Pons (tissue), 1 donor: ENCODE measurements at regions not wholly inside any gene's neighbourhood (a gene's known extent, or its start where the extent isn't known, plus 50 kb on each side); places are given as distances from the start of the nearest gene placed in this dataset.

ENCODE experiments used
- DNase-seq: peaks from one replicate; pipeline ENCODE4 v3.0.0-alpha.2; 2016; ENCODE audit warnings: low spot score

DNA sequence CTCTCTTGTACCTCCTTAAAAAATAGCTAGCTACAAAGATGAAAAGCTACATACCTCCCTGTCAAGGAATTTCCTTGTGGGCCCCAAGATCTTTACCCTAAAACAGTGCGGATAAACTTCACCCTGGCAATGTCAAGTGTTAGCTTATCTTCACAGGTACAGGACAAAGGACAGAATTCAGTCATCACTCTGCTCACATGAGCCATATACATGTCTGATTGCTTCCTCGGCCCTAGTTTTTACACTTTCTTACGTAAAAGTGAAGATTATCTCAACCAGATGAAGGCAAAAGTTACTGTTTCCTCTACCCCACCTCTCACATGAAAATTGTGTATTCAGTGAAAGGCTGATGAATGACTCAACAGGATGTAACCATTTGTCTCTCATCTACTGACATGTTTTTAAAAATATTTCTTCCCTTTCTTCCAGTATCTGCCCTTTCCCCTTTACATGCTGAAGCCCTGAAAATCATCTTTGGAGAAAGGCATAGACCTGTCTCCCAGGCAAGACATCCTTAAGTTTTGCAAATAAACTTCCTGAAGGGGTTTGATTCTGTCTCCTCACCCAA, 890.1 kb downstream of the GALC start:
- no peak for DNase-seq

DNA sequence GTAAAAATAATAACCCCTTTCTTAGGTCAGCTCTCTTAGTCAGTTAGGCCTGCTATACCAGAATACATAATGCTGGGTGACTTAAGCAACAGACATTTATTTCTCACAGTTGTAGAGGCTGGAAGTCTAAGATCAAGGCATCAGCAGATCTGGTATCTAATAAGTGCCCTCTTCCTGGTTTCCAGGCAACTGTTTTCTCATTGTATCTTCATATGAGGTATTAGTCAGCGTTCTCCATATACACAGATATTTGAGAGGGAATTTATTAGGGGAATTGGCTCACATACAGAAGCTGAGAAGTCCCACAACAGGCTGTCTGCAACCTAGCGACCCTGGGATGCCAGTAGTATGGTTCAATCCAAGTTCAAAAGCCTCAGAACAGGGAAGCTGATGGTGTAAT, 896.0 kb downstream of the GALC start:
- DNase-seq: no peak

DNA sequence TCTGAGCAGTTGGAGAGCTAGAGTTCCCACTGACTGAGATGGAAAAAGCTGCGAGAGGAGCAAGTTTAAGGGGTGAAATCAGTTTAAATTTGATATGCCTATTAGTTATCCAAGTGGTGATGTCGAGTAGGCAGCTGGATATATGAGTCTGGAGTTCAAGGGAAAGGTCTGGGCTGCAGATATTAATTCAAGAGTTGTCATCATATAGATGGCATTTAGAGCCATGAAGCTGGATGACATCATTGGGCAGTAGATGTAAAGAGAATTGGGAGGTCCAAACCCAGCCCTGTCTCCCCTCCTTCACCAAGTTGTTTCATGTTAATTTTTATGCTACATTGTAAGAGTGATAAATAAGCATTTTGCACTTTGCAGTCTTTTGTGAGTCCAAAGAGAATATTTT, 898.1 kb downstream of the GALC start:
- DNase-seq: no peak

DNA sequence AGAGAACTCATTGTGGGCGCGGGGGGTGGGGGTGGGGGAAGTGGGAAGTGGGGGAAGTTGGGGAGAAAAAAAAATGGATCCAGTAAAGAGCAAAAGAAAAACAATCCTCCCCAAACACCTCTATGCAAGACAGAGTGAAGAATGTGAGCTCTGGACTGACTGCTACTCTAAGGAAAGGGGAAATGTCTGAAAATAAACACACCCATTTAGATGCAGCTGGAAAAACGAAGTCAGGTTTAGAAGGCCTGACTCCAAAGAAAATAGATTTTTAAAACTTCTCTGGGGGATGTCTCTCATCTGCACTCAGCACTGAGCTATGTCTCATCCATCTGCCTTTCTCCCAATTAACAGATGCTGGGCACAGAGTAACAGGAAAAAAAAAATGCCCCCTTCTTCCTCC, 904.4 kb downstream of the GALC start:
- no peak for DNase-seq

DNA sequence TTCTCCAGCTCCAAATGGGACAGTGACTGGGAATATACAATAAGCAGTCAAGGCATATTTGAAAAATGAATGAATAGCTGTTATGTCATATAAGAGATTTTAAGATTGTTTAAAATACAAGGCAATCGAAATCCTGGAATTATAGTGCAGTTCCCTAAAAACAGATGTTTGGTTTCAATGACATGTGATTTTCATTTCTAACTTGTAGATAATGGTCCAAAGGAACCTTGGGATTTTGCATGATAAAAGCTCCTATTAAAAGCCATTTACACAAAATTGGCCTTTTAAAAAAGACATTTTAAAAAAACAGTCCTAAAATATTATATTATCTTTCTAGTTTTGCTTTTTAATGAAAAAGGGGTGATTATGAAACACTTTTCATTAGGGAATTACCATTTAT, 905.1 kb downstream of the GALC start:
- no peak for DNase-seq

DNA sequence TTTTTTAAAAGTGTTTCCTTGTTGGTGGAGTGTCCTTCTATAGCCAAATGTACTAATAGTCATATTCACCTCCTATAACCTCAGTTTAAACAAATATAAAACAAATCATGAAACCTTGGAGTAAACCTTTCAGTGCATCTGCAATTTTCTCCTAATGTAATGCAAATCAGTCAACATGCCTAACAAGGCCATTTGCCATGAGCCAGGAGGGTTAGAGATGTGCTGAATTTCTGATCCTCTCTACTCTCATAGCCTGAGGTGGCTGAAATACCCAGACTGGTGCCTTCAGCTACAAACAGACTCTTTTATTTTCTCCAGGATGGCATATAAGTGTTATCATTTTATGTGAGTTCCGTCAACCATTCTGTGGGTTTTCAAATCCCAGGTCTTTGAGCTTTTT, 908.1 kb downstream of the GALC start:
- DNase-seq: no peak

DNA sequence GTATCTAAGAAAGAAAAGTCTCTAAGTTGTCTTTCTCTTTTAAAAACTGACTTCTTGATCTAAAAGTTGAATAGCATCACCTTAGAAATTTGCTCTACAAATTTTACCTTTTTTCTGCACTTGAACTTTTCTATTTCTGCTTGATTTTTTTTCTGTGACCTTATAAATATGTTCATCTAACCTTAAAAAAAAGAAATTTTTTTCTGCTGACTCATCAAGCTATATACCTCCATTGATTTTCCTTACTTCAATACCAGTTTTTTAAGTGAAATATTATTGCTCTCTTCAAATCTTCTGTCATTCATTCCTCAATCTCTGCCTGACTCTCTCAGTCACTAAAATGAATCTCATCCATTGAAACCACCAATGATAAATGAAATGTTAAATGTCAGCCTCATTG, 910.1 kb downstream of the GALC start:
- no peak for DNase-seq

DNA sequence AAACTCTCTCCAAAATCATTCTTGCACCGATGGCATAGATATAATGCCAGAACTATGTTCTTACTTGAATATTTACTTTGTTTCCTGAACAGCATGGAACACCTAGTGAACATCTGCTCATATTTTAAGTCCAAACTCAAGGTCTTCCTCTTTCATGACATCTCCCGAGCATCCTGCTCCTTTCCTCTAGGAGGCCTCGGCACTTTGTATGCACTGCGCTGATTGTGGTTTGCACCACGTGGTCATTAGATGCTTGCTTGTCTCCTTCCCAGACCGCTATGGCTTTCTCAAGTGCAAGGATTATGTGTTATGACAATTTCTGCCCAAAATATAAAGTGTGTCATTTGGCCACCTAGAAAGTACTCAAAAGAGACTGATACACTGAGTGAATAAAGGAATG, 912.0 kb downstream of the GALC start:
- no peak for DNase-seq

DNA sequence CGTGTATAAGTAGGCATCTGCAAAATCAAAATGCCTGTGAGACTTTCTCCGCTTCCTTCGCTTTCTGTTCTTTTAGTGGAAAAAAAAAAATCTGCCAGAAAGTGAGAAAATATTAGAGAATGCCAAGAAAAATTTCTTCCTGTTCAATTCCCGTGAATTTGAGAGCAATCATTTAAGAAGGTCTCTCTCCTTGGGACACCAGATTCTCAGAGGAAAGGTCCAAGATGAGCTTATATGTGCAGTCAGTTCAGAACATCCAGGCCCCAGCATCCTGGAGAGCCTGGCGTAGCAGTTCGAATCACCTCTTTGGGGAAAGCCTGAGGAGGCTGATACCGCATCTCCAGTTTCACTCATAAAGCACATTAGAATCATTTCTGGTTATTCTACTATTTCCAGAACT, 912.8 kb downstream of the GALC start:
- no peak for DNase-seq

DNA sequence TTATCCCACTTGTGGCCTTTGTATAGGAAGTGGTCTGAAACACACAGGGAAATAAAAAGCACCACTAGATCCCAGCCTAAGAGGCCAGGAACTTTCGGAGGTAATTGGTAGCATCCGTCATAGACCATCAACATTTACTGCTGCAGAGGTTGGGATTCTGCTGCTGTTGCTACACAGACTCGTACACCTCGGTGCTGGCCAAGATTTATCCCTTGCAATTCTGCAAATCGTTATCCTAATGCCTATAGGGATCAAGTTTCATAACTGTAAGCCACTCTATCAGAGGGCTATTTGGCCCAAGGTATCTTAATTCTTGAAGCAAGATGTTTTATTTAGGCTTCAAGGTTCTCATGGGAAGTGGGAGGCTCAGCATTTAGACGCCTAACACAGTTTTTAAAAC, 913.6 kb downstream of the GALC start:
- DNase-seq: no peak

DNA sequence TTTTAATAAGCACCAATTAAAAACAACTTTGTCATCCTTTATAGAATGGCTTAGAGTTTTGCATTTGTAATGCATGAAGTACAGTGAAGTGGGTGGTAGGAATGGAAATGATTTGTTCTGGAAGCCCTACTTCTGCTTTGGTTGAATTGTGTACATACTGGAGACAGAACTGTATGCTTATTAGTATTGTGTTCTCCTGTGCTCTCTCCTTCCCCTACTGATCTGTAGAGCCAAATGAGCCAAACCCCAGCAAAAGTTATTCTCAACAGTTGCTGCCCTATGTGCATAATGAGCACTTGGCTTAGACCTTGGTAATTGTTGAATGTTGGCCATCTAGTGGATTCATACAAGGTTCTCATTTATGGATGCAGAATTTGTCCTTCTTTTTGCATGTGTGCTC, 916.1 kb downstream of the GALC start:
- DNase-seq: no peak

DNA sequence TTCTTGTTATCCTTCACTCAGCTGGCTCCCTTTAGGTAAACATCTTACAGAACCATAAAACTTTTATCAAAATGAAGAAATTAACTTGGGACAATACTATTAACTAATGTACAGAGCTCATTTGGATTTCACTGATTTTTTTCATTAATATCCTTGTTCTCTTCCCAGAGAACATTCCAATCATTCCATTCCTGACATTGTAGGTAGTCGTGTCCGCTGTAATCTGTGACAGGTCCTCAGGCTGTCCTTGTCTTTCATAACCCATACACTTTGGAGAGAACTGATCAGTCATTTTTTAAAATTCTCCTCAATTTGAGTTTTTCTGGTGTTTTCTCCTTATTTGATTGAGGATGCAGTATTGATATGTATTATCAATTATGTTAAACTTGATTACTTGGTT, 916.8 kb downstream of the GALC start:
- no peak for DNase-seq

DNA sequence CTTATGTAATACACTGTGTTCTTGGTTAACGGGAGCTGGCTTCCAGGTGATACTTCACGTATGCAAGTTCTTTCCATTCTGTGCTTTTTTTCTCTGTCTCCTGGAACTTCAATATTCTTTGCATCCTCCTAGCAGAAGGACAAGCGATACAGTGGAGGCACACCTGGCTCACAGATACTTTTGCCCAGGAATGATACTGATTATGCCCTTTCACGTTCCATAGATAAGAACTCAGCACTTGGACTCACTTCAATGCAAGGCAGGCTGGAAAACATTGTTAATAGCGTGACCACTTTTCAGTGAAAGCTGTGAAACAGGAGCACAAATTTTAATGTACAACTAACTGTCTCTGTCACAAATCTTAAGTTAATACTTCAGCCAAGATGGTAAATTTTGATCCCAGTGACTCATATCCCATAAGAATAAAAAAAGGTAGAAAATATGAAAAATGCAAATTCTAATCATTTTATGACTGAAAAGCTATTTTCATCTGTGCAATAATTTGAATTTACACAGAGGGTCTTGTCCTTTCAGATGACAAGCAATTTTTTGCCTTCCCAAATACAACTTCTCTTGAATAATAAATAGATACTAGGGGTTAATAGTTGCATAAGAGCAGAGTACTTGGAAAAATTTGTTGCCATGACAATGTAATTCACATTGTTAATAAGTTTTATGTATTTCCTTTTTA, 919.0 kb downstream of the GALC start:
- no peak for DNase-seq

DNA sequence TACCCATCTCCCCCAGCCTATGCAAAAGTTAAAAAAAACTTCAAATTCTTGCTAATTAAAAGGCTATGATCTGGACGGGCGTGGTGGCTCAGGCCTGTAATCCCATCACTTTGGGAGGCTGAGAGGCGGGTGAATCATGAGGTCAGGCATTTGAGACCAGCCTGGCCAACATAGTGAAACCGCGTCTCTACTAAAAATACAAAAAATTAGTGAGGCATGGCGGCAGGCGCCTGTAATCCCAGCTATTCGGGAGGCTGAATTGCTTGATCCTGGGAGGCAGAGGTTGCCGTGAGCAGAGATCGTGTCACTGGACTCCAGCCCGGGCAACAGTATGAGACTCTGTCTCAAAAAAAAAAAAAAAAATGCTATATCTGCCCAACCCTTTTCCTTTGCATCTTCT, 925.4 kb downstream of the GALC start:
- DNase-seq: no peak

DNA sequence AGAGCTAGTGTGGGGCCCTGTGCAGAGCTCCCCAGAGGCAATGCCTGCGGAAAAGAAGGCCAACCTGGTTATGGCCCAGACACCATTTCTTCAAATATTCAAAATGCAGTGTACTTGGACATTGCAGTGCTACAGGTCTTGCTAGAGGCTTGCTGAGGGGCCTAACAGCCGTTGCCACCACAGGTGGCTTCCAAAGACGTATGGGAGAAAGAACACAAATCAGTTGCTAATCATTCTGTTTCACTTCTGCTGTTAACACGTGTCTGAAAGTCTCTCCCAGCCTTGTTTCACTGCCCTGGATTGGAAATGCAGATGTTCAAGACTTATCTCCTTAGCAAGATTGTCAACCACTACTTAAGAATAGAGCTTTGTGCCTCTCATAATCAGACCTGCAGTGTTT, 925.9 kb downstream of the GALC start:
- no peak for DNase-seq

DNA sequence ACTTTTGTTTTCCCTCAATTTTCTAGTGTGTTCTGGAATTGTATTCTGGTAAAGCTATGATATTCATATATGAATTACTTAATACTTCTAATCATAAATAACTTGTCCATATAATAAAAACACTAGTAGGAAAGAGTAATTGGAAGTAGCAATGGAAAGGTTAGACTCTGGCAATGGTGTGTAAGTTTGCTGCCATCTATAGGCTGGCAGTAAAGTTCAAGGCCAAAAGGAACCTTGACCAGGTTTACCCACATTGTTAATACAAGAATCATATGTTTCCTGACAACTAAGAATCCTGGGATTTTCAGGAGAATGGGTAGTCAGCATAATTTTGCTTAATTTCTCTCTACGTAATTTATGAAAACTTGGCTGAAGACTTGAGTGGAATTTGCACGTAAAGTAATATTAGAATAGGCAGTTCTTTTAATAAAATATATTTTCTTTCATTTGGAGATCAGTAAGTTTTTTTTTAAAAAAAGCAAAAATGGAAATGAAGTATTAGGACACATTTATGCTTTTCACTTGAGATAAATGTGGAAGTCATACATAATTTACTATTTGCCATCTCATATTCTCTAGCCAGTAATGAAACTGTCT, 926.7 kb downstream of the GALC start:
- no peak for DNase-seq

DNA sequence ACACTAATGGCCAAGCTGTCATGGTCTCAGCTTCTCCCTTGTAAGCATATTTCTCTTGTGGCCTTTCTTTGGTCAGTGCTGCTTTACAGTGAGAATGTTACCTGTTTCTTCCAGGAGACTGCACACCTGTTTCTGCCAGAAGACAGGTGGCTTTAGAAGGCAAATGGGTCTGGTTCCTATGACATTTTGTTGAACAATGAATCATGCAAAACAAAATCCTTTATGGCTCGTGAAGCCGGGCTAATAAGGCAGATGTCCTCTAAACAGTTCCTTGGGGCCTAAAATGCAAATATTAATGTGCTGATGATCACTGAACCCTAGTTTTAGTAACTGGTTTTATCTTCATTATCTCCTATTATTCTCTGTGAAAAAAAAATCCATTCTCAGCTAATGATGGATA, 927.6 kb downstream of the GALC start:
- no peak for DNase-seq

DNA sequence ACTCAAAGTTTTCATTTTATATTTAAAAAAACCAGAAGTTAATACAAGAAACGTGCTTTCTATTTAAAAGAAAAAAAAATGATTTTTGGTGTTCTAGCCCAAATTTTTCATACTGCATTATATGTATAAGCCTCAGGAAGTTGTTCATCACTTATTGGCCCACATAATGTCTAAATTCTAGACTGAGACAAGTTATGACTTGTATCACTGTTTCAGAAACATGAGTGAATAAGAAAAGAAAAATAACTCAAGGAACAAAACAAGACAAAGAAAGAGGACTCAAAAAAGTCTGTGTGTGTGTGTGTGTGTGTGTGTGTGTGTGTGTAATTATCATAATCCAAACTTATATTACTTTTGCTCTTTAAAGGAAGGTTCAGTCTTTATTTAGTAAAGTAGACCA, 929.8 kb downstream of the GALC start:
- DNase-seq: no peak

DNA sequence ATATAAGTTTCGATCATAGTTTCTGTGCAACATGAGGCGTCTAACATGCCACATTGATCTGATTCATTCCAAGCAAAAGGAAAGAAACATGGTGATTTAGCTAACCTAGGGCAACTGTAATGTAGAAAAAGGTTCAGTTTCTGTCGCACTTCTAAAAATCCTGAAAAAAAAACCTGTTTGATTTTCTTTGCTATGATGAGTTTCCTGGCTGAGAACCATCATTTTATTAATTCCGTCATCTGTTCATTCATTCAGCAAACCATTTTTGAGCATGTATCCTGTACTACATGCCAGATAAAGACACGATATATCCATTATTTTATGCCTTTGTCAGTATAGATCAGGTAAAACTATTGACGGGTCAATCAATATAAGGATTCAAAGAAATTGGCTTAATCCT, 932.6 kb downstream of the GALC start:
- no peak for DNase-seq

DNA sequence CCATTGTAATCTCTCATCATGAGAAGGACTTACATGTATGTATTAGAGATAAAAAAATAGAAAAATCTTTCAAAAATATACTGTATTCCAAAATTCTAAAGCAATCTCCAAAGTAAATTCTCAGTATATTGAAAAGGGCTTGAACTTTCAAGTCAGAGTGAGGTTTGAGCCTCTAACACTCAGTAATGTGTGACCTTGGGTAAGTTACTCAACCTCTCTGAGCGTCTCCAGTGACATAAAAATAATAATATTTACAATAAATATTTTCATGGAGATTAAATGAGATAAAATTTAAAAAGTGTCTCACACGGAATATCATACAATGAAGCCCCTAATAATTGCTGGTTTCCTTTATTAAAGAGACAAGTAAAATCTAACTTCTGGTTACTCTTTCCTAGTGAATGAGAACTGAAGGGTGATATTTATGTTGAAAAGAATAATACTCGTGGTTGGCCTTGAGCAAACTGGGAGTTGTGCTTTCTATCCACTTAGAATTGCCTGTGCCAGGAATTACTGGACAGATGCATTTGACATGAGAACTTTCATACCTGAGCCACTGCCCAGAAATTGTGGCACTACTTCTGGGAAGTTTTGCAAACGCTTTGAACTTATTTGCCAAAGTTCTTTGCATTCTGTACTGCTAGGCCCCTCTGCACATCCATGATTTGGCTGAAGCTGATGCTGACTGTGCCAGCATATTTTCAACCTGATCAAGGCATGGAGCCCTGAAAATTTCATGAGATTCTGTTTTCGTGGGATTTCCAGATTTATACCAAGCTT, 933.7 kb downstream of the GALC start:
- no peak for DNase-seq

DNA sequence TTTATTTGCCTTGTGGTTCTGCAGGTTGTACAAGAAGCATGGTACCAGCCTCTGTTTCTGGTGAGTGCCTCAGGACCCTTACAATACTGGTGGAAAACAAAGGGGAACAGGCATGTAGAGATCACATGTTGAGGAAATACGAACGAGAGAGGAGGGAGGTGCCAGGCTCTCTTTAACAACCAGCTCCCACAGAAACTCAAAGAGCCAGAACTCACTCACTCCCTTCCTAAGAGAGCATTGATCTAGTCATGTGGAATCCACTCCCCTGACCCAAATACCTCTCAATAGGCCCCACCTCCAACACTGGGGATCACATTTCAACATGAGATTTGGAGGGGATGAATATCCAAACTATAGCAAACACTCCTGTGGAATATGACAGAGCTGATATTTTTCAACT, 938.0 kb downstream of the GALC start:
- DNase-seq: no peak

DNA sequence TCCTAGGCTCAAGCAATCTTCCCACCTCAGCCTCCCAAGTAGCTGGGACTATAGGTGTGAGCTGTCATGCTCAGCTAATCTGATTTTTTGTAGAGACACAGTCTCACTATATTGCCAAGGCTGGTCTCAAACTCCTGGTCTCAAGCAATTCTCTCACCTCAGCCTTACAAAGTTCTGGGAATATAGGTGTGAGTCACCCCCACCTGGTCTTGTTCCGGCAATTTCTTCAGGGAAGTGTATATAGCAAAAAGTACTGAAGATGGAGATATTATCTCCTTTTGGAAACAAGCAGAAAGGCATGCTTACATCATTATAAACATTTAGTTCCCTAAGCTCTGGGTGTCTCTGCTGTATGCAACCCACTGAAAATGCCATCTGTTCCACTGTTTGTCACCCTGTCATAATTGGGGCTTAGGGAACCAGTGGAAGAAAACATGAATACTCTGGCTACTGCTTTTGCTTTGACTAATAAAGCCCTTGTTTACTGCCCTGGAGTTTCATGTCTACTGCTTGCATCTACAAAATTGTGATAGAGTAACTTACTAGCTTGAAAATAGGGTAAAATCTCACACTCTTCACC, 940.2 kb downstream of the GALC start:
- no peak for DNase-seq

DNA sequence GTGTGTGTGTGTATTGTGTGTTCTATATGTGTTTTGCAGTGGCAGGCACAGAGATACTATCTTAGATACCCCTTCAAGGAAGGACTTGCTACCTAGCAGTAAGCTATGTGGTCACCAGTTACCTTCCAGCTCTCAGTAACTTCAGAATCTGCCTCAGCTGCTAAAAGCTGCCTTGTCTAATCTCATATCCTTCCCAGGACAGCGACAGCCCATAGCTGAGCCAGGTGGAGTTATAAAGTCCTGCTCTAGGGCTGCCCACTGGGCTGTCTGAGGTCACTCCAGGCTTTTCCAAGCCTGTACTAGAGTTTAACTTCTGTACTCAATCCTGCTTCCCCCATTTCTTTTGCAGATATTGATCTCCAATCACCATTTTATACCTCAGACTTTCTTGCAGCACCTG, 942.6 kb downstream of the GALC start:
- DNase-seq: no peak
